BE2C (cell line): ENCODE measurements at regions not wholly inside any gene's neighbourhood (a gene's known extent, or its start where the extent isn't known, plus 50 kb on each side); places are given as distances from the start of the nearest gene placed in this dataset.

Experiments
- DNase-seq: peaks from one replicate; pipeline ENCODE4 v3.0.0-alpha.2; 2020
- H3K27me3 ChIP-seq: fragments of 250-450 bp; sonication (Bioruptor Pico); 2 replicates; pipeline ENCODE4 v1.5.1; 2020; ENCODE audit warnings: mild to moderate bottlenecking
- H3K36me3 ChIP-seq: fragments of 250-450 bp; sonication (Bioruptor Pico); 2 replicates; pipeline ENCODE4 v1.5.1; 2020; ENCODE audit warnings: mild to moderate bottlenecking
- H3K4me1 ChIP-seq: fragments of 250-450 bp; sonication (Bioruptor Pico); 2 replicates; pipeline ENCODE4 v1.5.1; 2020
- H3K4me3 ChIP-seq: 2 replicates; pipeline ENCODE4 v1.5.1; 2011; ENCODE audit warnings: low read depth, low read length
- H3K9me3 ChIP-seq: fragments of 250-450 bp; sonication (Bioruptor Pico); 2 replicates; pipeline ENCODE4 v1.5.1; 2020
- CTCF ChIP-seq: IDR thresholded peaks from 2 replicates; pipeline ENCODE4 v1.5.1; 2012; ENCODE audit warnings: mild to moderate bottlenecking, low read depth, low read length

DNA sequence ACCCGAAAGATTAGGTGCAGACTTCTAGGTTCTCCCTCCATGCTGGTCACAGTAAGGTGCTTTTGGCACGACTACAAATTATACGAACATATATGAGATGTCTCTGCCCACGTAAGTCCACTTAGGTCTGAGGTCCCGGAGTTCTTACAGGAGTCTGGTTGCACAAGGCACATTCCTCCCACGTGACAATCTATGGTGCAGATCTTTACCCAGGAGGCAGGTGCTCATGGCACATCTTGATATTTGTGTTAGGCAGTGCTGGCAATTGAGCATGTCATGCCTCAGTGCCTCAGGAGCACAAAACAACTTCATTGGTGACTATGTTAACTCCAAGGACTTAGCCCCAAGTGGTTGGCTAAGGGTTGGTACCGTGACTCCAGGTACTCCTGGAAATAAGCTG, 92.0 kb upstream of the AMN1 start:
- TF ChIP-seq CTCF, result no peak

GRCh38 chr12:31819427-31819826, 90.6 kb upstream of the AMN1 start:
- no peak overlapping the region for H3K4me3 ChIP-seq
- no peak for TF ChIP-seq CTCF
- H3K27me3 ChIP-seq, result no peaks in the 10 kb centered on the region
- H3K9me3 ChIP-seq, result no peaks in the 10 kb centered on the region
- DNase-seq, result no peak
- H3K36me3 ChIP-seq, result no peaks in the 10 kb centered on the region
- H3K4me1 ChIP-seq, result no peaks in the 10 kb centered on the region

More for the DNA sequence above, 92.0 kb upstream of the AMN1 start:
- no peak for DNase-seq
- H3K4me1 ChIP-seq, result no peaks in the 10 kb centered on the region
- no peak overlapping the region for H3K4me3 ChIP-seq
- H3K9me3 ChIP-seq, result no peaks in the 10 kb centered on the region
- no peaks in the 10 kb centered on the region for H3K36me3 ChIP-seq
- H3K27me3 ChIP-seq, result no peaks in the 10 kb centered on the region

GRCh38 chr12:31818623-31819268, 89.9 kb upstream of the AMN1 start:
- H3K9me3 ChIP-seq, result no peaks in the 10 kb centered on the region
- DNase-seq, result no peak
- H3K4me1 ChIP-seq, result no peaks in the 10 kb centered on the region
- no peaks in the 10 kb centered on the region for H3K27me3 ChIP-seq
- TF ChIP-seq CTCF, result no peak
- no peak overlapping the region for H3K4me3 ChIP-seq
- H3K36me3 ChIP-seq, result no peaks in the 10 kb centered on the region

GRCh38 chr12:31817120-31817519, 88.3 kb upstream of the AMN1 start:
- Histone ChIP-seq H3K27me3 (no peaks in the 10 kb centered on the region), H3K4me1 (no peaks in the 10 kb centered on the region), H3K4me3 (no peak overlapping the region), H3K9me3 (no peaks in the 10 kb centered on the region), H3K36me3 (no peaks in the 10 kb centered on the region)
- TF ChIP-seq CTCF, result no peak
- DNase-seq, result no peak

GRCh38 chr12:31815096-31815495, 86.3 kb upstream of the AMN1 start:
- Histone ChIP-seq H3K36me3 (no peaks in the 10 kb centered on the region), H3K4me1 (no peaks in the 10 kb centered on the region), H3K27me3 (no peaks in the 10 kb centered on the region), H3K4me3 (no peak overlapping the region), H3K9me3 (no peaks in the 10 kb centered on the region)
- TF ChIP-seq CTCF, result no peak
- no peak for DNase-seq

DNA sequence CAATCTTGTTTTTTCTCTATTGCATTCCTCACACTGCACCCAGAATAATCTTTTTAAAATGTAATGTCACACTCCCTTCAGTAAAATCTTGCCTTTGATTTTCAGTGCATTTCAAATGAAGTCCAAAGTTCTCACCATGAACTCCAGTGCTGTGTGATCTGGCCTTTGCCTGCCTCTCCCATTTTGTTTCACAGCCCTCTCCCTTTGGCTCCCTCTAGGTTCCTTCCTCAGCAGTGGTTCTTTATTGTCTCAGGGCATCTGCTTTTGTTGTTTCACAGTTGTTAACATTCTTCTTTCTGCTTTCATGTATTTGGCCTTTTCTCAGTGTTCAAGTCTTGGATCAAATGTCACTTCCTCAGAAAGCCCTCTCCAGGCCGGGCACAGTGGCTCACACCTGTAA, 84.5 kb upstream of the AMN1 start:
- no peak for TF ChIP-seq CTCF
- no peaks in the 10 kb centered on the region for H3K9me3 ChIP-seq

More for the DNA sequence above, 84.5 kb upstream of the AMN1 start:
- H3K4me3 ChIP-seq, result no peak overlapping the region
- H3K36me3 ChIP-seq, result no peaks in the 10 kb centered on the region
- H3K27me3 ChIP-seq, result no peaks in the 10 kb centered on the region
- no peak for DNase-seq
- no peaks in the 10 kb centered on the region for H3K4me1 ChIP-seq
